H9 (cell line): ENCODE measurements at regions not wholly inside any gene's neighbourhood (a gene's known extent, or its start where the extent isn't known, plus 50 kb on each side); places are given as distances from the start of the nearest gene placed in this dataset.

ENCODE experiments used
- DNase-seq: peaks from one replicate; pipeline ENCODE4 v3.0.0-alpha.2; 2017
- H2AFZ ChIP-seq: one replicate; pipeline ENCODE4 v1.6.1; 2013; ENCODE audit warnings: mild to moderate bottlenecking, low read length, control low read depth, moderate library complexity
- H2AK5ac ChIP-seq: 2 replicates; pipeline ENCODE4 v1.6.1; 2013; ENCODE audit warnings: low read length, control low read depth, mixed read lengths; ENCODE audit not compliant: insufficient read length
- H2BK120ac ChIP-seq: one replicate; pipeline ENCODE4 v1.6.1; 2013; ENCODE audit warnings: low read depth, mild to moderate bottlenecking, low read length, control low read depth, inconsistent platforms; ENCODE audit not compliant: poor library complexity, severe bottlenecking
- H2BK12ac ChIP-seq: 2 replicates; pipeline ENCODE4 v1.6.1; 2013; ENCODE audit warnings: low read length, control low read depth, mixed read lengths, low read depth; ENCODE audit not compliant: insufficient read length
- H2BK15ac ChIP-seq: 2 replicates; pipeline ENCODE4 v1.6.1; 2013; ENCODE audit warnings: low read depth, low read length, control low read depth
- H2BK20ac ChIP-seq: one replicate; pipeline ENCODE4 v1.6.1; 2013; ENCODE audit warnings: low read depth, mild to moderate bottlenecking, low read length, control low read depth, inconsistent platforms; ENCODE audit not compliant: poor library complexity, severe bottlenecking
- H2BK5ac ChIP-seq: 2 replicates; pipeline ENCODE4 v1.6.1; 2013; ENCODE audit warnings: low read length, control low read depth, mixed read lengths; ENCODE audit not compliant: insufficient read length
- H3K14ac ChIP-seq: 2 replicates; pipeline ENCODE4 v1.6.1; 2013; ENCODE audit warnings: low read length, control low read depth; ENCODE audit not compliant: insufficient read depth
- H3K18ac ChIP-seq: 2 replicates; pipeline ENCODE4 v1.6.1; 2013; ENCODE audit warnings: low read depth, mild to moderate bottlenecking, mixed read lengths, low read length, control low read depth; ENCODE audit not compliant: insufficient read length
- H3K23ac ChIP-seq: 2 replicates; pipeline ENCODE4 v1.6.1; 2013; ENCODE audit warnings: low read length, control low read depth, mixed read lengths, low read depth; ENCODE audit not compliant: insufficient read length
- H3K23me2 ChIP-seq: 2 replicates; pipeline ENCODE4 v1.6.1; 2013; ENCODE audit warnings: low read depth, mild to moderate bottlenecking, mixed read lengths, low read length, control low read depth; ENCODE audit not compliant: insufficient read length, poor library complexity, severe bottlenecking
- H3K27ac ChIP-seq: 2 replicates; pipeline ENCODE4 v1.5.1; 2013; ENCODE audit warnings: low read length, control low read depth, mixed read lengths, low read depth; ENCODE audit not compliant: insufficient read length
- H3K27me3 ChIP-seq: 2 replicates; pipeline ENCODE4 v1.6.1; 2013; ENCODE audit warnings: low read length, control low read depth, inconsistent platforms; ENCODE audit not compliant: insufficient read depth
- H3K4ac ChIP-seq: 2 replicates; pipeline ENCODE4 v1.6.1; 2013; ENCODE audit warnings: low read depth, mild to moderate bottlenecking, control low read depth, inconsistent platforms, low read length, moderate library complexity
- H3K4me1 ChIP-seq: 2 replicates; pipeline ENCODE4 v1.6.1; 2013; ENCODE audit warnings: low read length, control low read depth, inconsistent platforms; ENCODE audit not compliant: insufficient read depth
- H3K4me2 ChIP-seq: 2 replicates; pipeline ENCODE4 v1.6.1; 2013; ENCODE audit warnings: low read length, control low read depth, mixed read lengths; ENCODE audit not compliant: insufficient read length, insufficient read depth
- H3K56ac ChIP-seq: 2 replicates; pipeline ENCODE4 v1.6.1; 2013; ENCODE audit warnings: low read depth, mild to moderate bottlenecking, mixed read lengths, low read length, control low read depth; ENCODE audit not compliant: insufficient read length
- H3K79me1 ChIP-seq: 2 replicates; pipeline ENCODE4 v1.6.1; 2013; ENCODE audit warnings: low read depth, mild to moderate bottlenecking, moderate library complexity, low read length, control low read depth, inconsistent platforms; ENCODE audit not compliant: insufficient read depth, poor library complexity, severe bottlenecking
- H3K79me2 ChIP-seq: 2 replicates; pipeline ENCODE4 v1.6.1; 2013; ENCODE audit warnings: low read length, control low read depth, inconsistent platforms; ENCODE audit not compliant: insufficient read depth
- H3K9ac ChIP-seq: 2 replicates; pipeline ENCODE4 v1.6.1; 2013; ENCODE audit warnings: low read length, control low read depth, mixed read lengths; ENCODE audit not compliant: insufficient read length; ENCODE audit errors: extremely low read depth
- H3K9me3 ChIP-seq: one replicate; pipeline ENCODE4 v1.6.1; 2013; ENCODE audit warnings: low read depth, low read length, inconsistent platforms; ENCODE audit not compliant: control insufficient read depth
- H3T11ph ChIP-seq: one replicate; pipeline ENCODE4 v1.6.1; 2013; ENCODE audit warnings: mild to moderate bottlenecking, low read length, control low read depth, inconsistent platforms
- H4K20me1 ChIP-seq: one replicate; pipeline ENCODE4 v1.6.1; 2013; ENCODE audit not compliant: control insufficient read depth, insufficient read length, insufficient read depth
- H4K5ac ChIP-seq: 2 replicates; pipeline ENCODE4 v1.6.1; 2013; ENCODE audit warnings: low read depth, mild to moderate bottlenecking, mixed read lengths, low read length, control low read depth; ENCODE audit not compliant: insufficient read length
- H4K8ac ChIP-seq: replicated peaks from 2 replicates; pipeline ENCODE4 v1.6.1; 2013; ENCODE audit warnings: low read length, control low read depth, mixed read lengths, low read depth; ENCODE audit not compliant: insufficient read length
- H4K91ac ChIP-seq: 2 replicates; pipeline ENCODE4 v1.6.1; 2013; ENCODE audit warnings: low read depth, mild to moderate bottlenecking, moderate library complexity, mixed read lengths, low read length, control low read depth; ENCODE audit not compliant: insufficient read length
- H3K27ac Mint-ChIP-seq, 3 experiments: 2 replicates in 2 of 3; 3 replicates in 1 of 3; pipeline ENCODE4 v1.8.0; 2020 to 2021; ENCODE audit warnings: mixed read lengths in 3 of 3, mild to moderate bottlenecking in 1 of 3, moderate library complexity in 1 of 3
- H3K27me3 Mint-ChIP-seq: 2 replicates; pipeline ENCODE4 v1.8.0; 2021; ENCODE audit warnings: low read depth, mild to moderate bottlenecking, moderate library complexity, mixed read lengths
- H3K36me3 Mint-ChIP-seq, 3 experiments: 2 replicates in 2 of 3; 3 replicates in 1 of 3; pipeline ENCODE4 v1.8.0; 2020 to 2021; ENCODE audit warnings: low read depth in 3 of 3, mixed read lengths in 3 of 3; ENCODE audit not compliant: insufficient read depth in 1 of 3
- H3K4me1 Mint-ChIP-seq, 2 experiments: 2 replicates each; pipeline ENCODE4 v1.8.0; 2020; ENCODE audit warnings: mixed read lengths in 2 of 2
- H3K4me3 Mint-ChIP-seq, 2 experiments: 2 replicates in 1 of 2; 3 replicates in 1 of 2; pipeline ENCODE4 v1.8.0; 2020 to 2021; ENCODE audit warnings: mild to moderate bottlenecking in 2 of 2, mixed read lengths in 2 of 2, moderate library complexity in 1 of 2
- H3K9me3 Mint-ChIP-seq, 2 experiments: 2 replicates in 1 of 2; 3 replicates in 1 of 2; pipeline ENCODE4 v1.8.0; 2020; ENCODE audit warnings: mild to moderate bottlenecking in 2 of 2, mixed read lengths in 2 of 2, moderate library complexity in 1 of 2
- WGBS: extraction: QIAGEN DNeasy Blood & Tissue Kit; methylation state at CpG from one replicate; pipeline ENCODE4 v1.1.7; 2013; ENCODE audit warnings: missing lambda C conversion rate, low lambda C conversion rate, mixed read lengths; ENCODE audit not compliant: insufficient read length; ENCODE audit errors: extremely low coverage; 5-methylcytosine and 5-hydroxymethylcytosine counted together
- TF ChIP-seq, protein P1 (sequence below): fragments of 200-600 bp; sonication (generic); conservative IDR thresholded peaks from 3 replicates; pipeline ENCODE4 v1.8.0; 2021; ENCODE audit warnings: antibody characterized with exemption, mild to moderate bottlenecking

GRCh38 chr14:85853996-85854526 lies 324.1 kb downstream of the FLRT2 start:
- Mint-ChIP-seq H3K36me3 (no peaks in the 10 kb centered on the region), H3K9me3 (no peaks in the 10 kb centered on the region), H3K27ac (no peak overlapping the region), H3K27me3 (no peaks in the 10 kb centered on the region), H3K4me3 (no peak overlapping the region), H3K4me1 (no peaks in the 10 kb centered on the region)
- Histone ChIP-seq H3K27me3 (no peaks in the 10 kb centered on the region), H3K9me3 (no peaks in the 10 kb centered on the region), H3K9ac (no peak overlapping the region), H2AK5ac (no peak overlapping the region), H4K91ac (no peak overlapping the region), H3K79me2 (no peaks in the 10 kb centered on the region), H3K4me1 (no peaks in the 10 kb centered on the region), H2BK12ac (no peak overlapping the region), H2AFZ (no peak overlapping the region), H4K20me1 (no peaks in the 10 kb centered on the region), H2BK5ac (no peak overlapping the region), H3K23ac (no peak overlapping the region), H3K14ac (no peak overlapping the region), H3T11ph (no peak overlapping the region), H2BK15ac (no peak overlapping the region), H2BK20ac (no peak overlapping the region), H3K79me1 (no peaks in the 10 kb centered on the region), H3K27ac (no peak overlapping the region), H3K18ac (no peak overlapping the region), H4K8ac (no peak overlapping the region), H3K56ac (no peak overlapping the region), H3K4ac (no peak overlapping the region), H3K23me2 (no peaks in the 10 kb centered on the region), H3K4me2 (no peak overlapping the region), H2BK120ac (no peak overlapping the region), H4K5ac (no peak overlapping the region)
- TF ChIP-seq, protein P1, sequence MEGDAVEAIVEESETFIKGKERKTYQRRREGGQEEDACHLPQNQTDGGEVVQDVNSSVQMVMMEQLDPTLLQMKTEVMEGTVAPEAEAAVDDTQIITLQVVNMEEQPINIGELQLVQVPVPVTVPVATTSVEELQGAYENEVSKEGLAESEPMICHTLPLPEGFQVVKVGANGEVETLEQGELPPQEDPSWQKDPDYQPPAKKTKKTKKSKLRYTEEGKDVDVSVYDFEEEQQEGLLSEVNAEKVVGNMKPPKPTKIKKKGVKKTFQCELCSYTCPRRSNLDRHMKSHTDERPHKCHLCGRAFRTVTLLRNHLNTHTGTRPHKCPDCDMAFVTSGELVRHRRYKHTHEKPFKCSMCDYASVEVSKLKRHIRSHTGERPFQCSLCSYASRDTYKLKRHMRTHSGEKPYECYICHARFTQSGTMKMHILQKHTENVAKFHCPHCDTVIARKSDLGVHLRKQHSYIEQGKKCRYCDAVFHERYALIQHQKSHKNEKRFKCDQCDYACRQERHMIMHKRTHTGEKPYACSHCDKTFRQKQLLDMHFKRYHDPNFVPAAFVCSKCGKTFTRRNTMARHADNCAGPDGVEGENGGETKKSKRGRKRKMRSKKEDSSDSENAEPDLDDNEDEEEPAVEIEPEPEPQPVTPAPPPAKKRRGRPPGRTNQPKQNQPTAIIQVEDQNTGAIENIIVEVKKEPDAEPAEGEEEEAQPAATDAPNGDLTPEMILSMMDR = no peak
- no peak for DNase-seq
- WGBS = no CpG with 5 or more reads among the region's 2 CpGs
